Activated T-cell treated with anti-CD3 and anti-CD28 coated beads for 1 hour (primary cell): ENCODE measurements at regions not wholly inside any gene's neighbourhood (a gene's known extent, or its start where the extent isn't known, plus 50 kb on each side); places are given as distances from the start of the nearest gene placed in this dataset.
"Not testable (repeated sequence)": the region's sequence is repeated elsewhere in the genome, so short reads cannot be mapped to it uniquely, and the experiment has no call there.

Source experiments
- DNase-seq: peaks from one replicate; pipeline ENCODE4 v3.0.0-alpha.2; 2020; ENCODE audit warnings: low read depth

DNA sequence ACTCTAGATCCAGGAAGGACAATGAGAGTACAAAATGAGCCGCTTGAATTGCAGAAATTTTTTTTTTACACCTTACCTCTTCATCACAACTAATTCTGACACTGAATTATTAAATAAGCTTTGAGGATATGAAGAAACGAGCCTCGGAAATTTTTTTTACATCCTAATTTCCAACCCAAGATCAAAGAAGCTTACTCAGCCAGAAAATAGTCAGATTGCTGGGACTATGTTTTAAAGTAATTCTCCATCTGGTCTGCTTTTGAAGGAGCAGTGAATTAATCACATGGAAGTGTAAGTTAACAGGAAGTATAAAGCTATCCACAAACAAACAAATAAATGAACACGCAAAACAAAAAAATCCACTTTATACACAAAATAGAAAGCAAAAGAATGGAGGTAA, 437.0 kb upstream of the KCNMB2 start:
- DNase-seq = no peak

DNA sequence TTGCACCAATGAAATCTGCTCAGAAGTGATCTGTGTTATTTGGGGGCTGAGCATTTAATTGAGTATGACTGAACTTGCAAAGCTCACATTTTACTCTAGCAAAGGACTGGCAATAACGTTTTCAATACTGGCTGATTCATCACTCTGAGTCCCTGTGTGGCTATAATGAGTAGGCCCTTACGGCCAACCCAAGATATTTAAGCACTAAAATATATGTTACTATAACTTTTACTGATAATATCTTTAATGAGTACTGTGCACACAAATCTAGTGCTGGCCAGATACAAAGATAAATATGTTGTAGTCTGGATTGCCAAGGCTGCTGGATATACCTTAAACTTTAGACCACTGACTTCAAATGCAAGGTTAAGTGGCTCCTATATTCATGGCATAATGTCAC, 436.4 kb upstream of the KCNMB2 start:
- DNase-seq = no peak

DNA sequence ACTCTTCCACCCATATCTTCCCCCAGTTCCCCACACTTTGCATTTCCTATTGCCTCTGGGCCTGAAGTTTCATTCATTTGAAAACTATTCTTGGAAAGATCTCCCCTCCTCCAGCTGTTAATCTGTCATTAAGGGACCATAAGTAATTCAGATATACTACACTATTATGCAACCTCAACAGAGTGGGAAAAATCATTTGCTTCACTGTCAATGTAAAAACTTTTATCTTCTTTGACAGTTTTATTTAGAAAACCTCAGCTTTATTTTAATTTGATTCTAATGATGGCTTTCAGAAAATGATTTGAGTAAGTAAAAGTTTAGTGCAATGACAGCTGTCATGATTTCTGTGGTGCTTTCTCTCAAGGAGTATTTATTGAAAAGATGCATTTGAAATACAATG, 435.3 kb upstream of the KCNMB2 start:
- no peak for DNase-seq

DNA sequence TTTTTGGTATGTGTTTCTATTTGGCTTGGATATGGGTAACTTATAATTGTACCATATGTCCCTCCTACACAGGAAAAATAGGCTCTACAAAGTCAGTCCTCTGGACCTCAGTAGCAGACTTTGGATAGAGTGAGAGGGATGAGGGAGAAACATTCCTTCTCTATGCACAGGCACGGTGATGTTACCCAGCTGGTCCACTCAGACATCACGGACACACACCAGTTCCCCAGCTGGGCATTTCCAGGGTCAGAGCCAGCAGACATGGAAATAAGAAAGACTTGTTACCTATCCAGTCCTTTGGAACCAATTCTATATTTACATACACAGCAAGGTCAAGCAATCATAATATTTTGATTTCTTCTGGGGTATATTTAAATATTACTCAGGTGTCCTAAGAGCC, 433.1 kb upstream of the KCNMB2 start:
- DNase-seq = no peak

- DNase-seq = no peak
Observed at GRCh38 chr3:178107804-178108203, 428.4 kb upstream of the KCNMB2 start.

DNA sequence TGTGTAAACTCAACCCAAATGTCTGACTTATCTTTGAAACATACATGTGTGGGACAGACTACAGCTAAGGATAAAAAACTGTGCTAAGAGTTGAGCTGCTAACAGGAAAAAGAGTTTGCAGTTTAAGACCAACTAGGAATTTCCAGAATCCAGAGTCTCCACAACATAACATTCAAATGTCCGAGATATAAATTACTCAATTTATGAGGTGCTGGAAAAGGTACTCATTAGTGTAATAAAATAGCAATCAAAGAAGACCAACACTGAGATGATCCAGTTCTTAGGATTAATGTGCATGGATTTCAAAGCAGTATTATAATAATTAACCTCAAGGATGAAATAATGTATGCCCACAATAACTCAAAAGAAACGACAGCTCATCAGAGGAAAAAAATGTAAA, 426.5 kb upstream of the KCNMB2 start:
- no peak for DNase-seq

DNA sequence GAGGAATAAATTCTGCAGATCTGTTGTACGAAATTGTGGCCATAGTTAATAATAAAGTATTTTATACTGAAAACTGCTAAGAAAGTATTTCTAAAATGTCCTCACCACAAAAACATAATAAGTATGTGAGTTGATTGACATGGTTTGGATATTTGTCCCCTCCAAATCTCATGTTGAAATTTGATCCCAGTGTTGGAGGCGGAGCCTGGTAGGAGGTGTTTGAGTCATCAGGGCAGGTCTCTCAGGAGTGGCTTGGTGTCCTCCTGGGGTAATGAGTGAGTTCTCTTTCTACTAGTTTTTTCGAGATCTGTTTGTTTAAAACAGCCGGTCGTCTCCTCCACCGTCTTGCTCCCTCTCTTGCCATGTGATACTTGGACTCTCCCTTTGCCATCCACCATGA, 424.1 kb upstream of the KCNMB2 start:
- no peak for DNase-seq

GRCh38 chr3:178112552-178112951, 423.7 kb upstream of the KCNMB2 start:
- DNase-seq = not testable (repeated sequence)

GRCh38 chr3:178117641-178118040, 418.6 kb upstream of the KCNMB2 start:
- DNase-seq = no peak

GRCh38 chr3:178119608-178120295, 416.5 kb upstream of the KCNMB2 start:
- not testable (repeated sequence) for DNase-seq

- DNase-seq = no peak
Observed at GRCh38 chr3:178120367-178120766, 415.9 kb upstream of the KCNMB2 start.

- DNase-seq = no peak
Observed at GRCh38 chr3:178126686-178127085, 409.6 kb upstream of the KCNMB2 start.

GRCh38 chr3:178127221-178127620, 409.0 kb upstream of the KCNMB2 start:
- no peak for DNase-seq

- DNase-seq = no peak
Observed at GRCh38 chr3:178129109-178129508, 407.1 kb upstream of the KCNMB2 start.

GRCh38 chr3:178131801-178132200, 404.4 kb upstream of the KCNMB2 start:
- DNase-seq = no peak

DNA sequence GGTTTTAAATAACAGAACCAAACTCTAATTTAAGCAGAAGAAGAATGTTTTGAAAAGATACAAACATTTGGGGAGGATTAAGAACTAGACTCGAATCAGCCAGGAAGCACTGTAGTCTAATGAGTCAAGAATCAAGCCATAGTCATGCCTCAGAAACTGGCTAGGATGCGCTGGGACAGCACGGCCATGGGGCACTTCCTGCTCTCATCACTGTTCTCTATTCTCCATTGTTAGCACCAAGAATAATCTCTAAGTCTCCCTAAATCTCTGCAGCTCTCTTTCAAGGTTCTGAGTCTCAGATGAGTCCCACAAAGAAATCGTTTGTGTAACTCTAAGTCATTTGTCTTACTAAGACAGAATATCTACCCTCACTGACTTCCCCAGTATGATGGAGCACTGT, 399.0 kb upstream of the KCNMB2 start:
- no peak for DNase-seq

DNA sequence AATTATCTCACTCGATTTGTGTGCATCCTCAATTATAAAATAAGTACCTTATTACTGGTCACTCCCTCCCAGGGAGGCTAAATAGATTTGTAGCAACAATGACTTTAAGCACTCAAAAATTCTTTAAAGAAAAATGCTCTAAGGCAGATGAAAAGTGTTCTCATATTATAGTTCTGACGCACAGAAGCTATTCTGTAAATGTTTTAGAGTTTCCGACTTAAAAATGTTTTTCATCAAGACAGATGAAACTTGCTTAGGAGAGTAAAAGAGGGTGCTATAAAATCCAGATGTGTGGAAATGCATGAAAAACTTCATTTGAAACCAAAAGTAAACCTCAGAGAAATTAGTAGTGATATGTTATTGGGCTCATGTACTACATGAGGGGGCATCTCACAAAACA, 398.4 kb upstream of the KCNMB2 start:
- DNase-seq = no peak

GRCh38 chr3:178139116-178139515, 397.1 kb upstream of the KCNMB2 start:
- no peak for DNase-seq

- DNase-seq = no peak
Observed at GRCh38 chr3:178140531-178141304, 395.5 kb upstream of the KCNMB2 start.

DNA sequence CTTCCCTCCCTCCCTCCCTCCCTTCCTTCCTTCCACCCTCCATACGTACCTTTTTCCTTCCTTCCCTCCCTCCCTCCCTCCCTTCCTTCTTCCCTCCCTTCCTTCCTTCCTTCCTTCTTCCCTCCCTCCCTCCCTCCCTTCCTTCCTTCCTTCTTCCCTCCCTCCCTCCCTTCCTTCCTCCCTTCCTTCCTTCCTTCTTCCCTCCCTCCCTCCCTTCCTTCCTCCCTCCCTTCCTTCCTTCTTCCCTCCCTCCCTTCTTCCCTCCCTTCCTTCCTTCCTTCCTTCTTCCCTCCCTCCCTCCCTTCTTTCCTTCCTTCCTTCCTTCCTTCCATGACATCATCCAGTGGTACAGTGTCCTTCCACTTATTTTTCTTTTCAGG, 394.9 kb upstream of the KCNMB2 start:
- DNase-seq = not testable (repeated sequence)

GRCh38 chr3:178146406-178146831, 389.8 kb upstream of the KCNMB2 start:
- no peak for DNase-seq

DNA sequence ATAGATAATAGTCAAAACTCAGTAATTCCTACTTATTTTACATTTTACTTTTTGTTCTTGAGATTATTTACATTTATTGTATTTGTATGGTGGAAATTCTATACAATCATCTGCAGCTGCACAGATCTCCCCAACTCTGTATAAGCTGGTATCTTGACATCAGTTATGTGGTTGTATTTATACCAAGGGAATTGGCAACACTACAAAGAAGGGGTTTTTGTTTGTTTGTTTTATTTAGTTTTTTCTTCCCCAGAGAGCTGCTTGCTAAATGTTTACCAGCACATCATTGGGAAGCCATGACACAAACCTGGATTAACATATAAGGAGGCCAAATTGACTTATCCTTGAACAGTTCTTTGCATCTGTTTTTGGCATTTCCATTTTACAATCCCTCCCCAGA, 389.2 kb upstream of the KCNMB2 start:
- no peak for DNase-seq

DNA sequence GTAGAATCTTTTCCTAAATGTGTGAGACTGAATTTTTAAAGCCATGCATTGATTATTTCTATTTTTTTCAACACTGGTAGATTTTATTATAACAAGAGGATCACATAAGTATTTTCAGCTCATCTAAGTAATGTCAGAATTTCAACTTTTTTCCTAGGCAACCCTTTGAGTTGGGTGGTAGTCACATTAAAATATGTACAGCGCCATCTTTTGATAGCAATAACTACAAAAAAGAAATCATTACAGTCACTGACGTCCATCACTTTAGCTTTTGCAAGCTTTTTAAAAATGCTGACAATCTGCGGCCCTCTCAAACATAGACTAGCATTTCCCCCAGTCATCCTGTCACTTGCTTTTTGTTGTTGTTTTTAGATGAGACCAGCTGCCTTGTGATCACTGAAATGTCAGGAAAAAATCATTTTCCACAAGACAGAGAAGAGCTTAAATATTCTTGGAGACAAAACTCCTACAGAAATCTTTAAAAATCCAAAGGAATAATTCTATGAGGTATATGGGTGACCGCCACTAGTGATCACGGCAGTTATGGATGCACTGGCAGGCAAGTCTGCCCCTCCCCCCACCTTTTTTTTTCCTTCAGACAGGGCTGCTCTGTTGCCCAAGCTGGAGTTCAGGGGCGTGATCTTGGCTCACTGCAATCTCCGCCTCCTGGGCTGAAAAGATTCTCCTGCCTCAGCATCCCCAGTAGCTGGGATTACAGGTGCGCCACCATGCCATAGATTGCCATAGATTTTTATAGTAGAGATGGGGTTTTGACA, 384.0 kb upstream of the KCNMB2 start:
- DNase-seq = no peak
